Fibroblast of mammary gland (primary cell): ENCODE measurements at regions not wholly inside any gene's neighbourhood (a gene's known extent, or its start where the extent isn't known, plus 50 kb on each side); places are given as distances from the start of the nearest gene placed in this dataset.

Experiments used
- DNase-seq: peaks from one replicate; pipeline ENCODE4 v3.0.0-alpha.2; 2010; ENCODE audit warnings: low read depth
- H3K4me3 ChIP-seq: 2 replicates; pipeline ENCODE4 v1.5.1; 2011; ENCODE audit warnings: low read depth, mild to moderate bottlenecking, low read length, moderate library complexity; ENCODE audit not compliant: control insufficient read depth
- CTCF ChIP-seq: conservative IDR thresholded peaks from 2 replicates; pipeline ENCODE4 v1.5.1; 2011; ENCODE audit warnings: low read depth, low read length, inconsistent platforms; ENCODE audit not compliant: control insufficient read depth, insufficient read depth

DNA sequence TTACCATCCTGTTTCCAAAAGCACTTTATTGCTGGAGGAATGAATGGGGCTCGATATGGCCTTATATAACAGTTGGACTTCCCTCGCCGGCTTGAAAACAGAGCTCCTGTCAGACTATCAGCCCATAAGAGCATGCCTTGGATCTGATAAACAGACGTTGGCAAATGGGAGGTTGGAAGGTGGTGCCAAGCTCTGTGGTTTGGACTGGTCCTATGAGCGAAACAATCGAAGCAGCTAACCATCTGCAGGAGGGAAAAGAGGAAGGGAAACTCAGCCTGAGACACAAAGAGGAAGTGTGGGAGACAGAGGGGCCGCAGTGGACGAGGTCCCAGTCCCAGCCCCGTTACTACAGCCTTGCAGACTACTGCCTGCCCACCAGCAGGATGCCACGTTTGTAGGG is 92.9 kb downstream of the TFAP2C start:
- H3K4me3 ChIP-seq, result no peak overlapping the region
- DNase-seq, result no peak
- no peak for TF ChIP-seq CTCF

DNA sequence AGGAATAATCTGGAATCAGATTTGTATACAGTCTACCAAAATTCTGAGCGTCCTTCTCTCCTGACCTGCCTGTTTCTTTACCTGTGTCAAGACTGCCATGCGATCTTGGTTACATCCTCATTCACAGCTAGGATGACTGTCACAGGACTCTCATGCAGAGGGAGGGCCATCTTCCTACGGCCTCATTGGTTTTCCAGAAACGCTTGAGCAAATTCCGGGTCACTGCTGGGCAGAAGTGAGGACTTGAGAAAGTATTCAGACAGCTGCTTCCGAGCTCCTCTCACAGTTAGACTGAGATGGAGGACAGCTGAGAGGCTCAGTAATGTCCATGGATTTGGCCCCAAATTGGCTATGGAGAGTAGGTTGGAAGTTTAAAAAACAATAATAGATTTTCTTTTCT is 94.2 kb downstream of the TFAP2C start:
- TF ChIP-seq CTCF, result no peak

GRCh38 chr20:56724241-56724757 is 95.2 kb downstream of the TFAP2C start:
- no peak for DNase-seq
- TF ChIP-seq CTCF, result no peak
- no peak overlapping the region for H3K4me3 ChIP-seq

More for the DNA sequence above, 94.2 kb downstream of the TFAP2C start:
- DNase-seq, result no peak
- no peak overlapping the region for H3K4me3 ChIP-seq

DNA sequence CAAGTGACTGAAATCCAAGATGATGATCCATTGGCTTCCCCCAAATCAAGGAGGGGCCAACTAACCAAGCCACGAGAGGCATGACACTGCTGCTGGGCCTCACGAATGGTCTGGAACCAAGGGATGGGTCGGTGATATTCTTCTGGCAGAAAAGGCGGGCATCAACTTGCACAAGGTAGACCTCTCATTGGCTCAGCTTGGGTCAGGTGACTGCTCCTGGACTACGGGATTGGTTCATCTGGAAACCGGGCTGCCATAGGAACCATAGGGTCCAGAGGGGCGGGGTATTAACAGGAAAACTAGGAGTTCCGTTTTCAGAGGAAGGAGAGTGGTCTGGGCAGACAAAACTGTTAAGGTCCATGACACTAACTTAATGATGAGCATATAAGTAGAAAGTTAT is 100.9 kb downstream of the TFAP2C start:
- no peak for DNase-seq
- TF ChIP-seq CTCF, result no peak

DNA sequence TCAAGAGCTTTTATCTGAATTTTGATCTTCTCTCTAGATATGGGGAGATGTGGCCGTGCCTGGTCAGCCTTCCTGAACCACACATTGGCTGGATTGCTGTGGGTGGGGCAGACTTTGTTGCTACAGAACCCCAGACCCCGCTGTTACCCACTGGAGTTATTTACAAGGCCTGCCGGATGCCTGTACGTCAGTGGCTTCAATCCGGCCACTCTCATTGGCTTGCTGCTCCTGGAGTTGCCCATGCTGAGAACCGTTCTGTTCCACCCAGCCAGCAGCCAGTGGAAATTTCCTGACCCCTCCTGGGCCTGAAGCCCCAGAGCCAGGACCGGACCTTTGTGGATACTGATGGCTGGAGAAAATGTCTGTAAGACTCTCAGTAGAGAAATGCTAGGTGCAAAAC is 101.9 kb downstream of the TFAP2C start:
- no peak for TF ChIP-seq CTCF
- H3K4me3 ChIP-seq, result no peak overlapping the region
- no peak for DNase-seq

More for the DNA sequence above, 100.9 kb downstream of the TFAP2C start:
- H3K4me3 ChIP-seq, result no peak overlapping the region

- no peak for TF ChIP-seq CTCF
- no peak for DNase-seq
These were observed 102.4 kb downstream of the TFAP2C start for GRCh38 chr20:56731476-56731875.

GRCh38 chr20:56733967-56734366 is 104.9 kb downstream of the TFAP2C start:
- DNase-seq, result no peak
- no peak overlapping the region for H3K4me3 ChIP-seq
- TF ChIP-seq CTCF, result no peak

More at GRCh38 chr20:56731476-56731875, 102.4 kb downstream of the TFAP2C start:
- H3K4me3 ChIP-seq, result no peak overlapping the region
